Esophagus muscularis mucosa (tissue), 4 donors: ENCODE measurements at regions not wholly inside any gene's neighbourhood (a gene's known extent, or its start where the extent isn't known, plus 50 kb on each side); places are given as distances from the start of the nearest gene placed in this dataset.

ENCODE experiments used
- DNase-seq: peaks from one replicate; pipeline ENCODE4 v3.0.0-alpha.2; 2017; ENCODE audit errors: extremely low spot score
- H3K27ac ChIP-seq, 4 donors: fragments of 200-600 bp; sonication (generic); replicated peaks in 1 of 4; 1 replicate in 3 of 4; 2 replicates in 1 of 4; pipeline ENCODE4 v1.5.1; 2016 to 2019; ENCODE audit warnings: mild to moderate bottlenecking in 1 of 4
- H3K27me3 ChIP-seq, 4 donors: fragments of 200-600 bp; sonication (generic); one replicate each; pipeline versions ENCODE4 v1.5.1 to v1.6.0; 2016 to 2019
- H3K36me3 ChIP-seq, 4 donors: fragments of 200-600 bp; sonication (generic); one replicate each; pipeline ENCODE4 v1.5.1; 2016 to 2019
- H3K4me1 ChIP-seq, 4 donors: fragments of 200-600 bp; sonication (generic); one replicate each; pipeline ENCODE4 v1.5.1; 2016 to 2019
- H3K4me3 ChIP-seq, 4 donors: fragments of 200-600 bp; sonication (generic); 1 replicate in 2 of 4; 2 replicates in 2 of 4; pipeline ENCODE4 v1.5.1; 2016 to 2019; ENCODE audit warnings: mild to moderate bottlenecking in 4 of 4, moderate library complexity in 1 of 4
- H3K9me3 ChIP-seq, 4 donors: fragments of 200-600 bp; sonication (generic); 1 replicate in 3 of 4; 2 replicates in 1 of 4; pipeline ENCODE4 v1.5.1; 2016 to 2019
- EP300 ChIP-seq: sonication (generic); formaldehyde crosslinking; IDR thresholded peaks from one replicate; pipeline ENCODE4 v1.6.1; 2017; ENCODE audit warnings: antibody characterized with exemption
- POLR2A ChIP-seq: fragments of 450-650 bp; IDR thresholded peaks from one replicate; pipeline ENCODE4 v1.6.1; 2017; ENCODE audit warnings: antibody characterized with exemption, moderate library complexity, mild to moderate bottlenecking, low read depth
- POLR2AphosphoS5 ChIP-seq, 2 donors: sonication (generic); formaldehyde crosslinking; IDR thresholded peaks; one replicate each; pipeline ENCODE4 v1.6.1; 2017; ENCODE audit warnings: antibody characterized with exemption in 2 of 2
- WGBS: methylation state at CpG from one replicate; pipeline ENCODE4 v1.1.5; 2018; 5-methylcytosine and 5-hydroxymethylcytosine counted together
- intact Hi-C: fragments of 100-400 bp; cut with DNase I; formaldehyde crosslinking; loops from one replicate; pipeline ENCODE4 v1.15.1; 2023
- TF ChIP-seq, protein P1 (sequence below), 3 experiments: fragments of 200-600 bp in 2 of 3; fragments of 450-650 bp in 1 of 3; sonication (generic) in 2 of 3; IDR thresholded peaks; one replicate each; pipeline ENCODE4 v1.5.1; 2017 to 2019; ENCODE audit warnings: antibody characterized with exemption in 3 of 3, mild to moderate bottlenecking in 2 of 3, moderate library complexity in 1 of 3

DNA sequence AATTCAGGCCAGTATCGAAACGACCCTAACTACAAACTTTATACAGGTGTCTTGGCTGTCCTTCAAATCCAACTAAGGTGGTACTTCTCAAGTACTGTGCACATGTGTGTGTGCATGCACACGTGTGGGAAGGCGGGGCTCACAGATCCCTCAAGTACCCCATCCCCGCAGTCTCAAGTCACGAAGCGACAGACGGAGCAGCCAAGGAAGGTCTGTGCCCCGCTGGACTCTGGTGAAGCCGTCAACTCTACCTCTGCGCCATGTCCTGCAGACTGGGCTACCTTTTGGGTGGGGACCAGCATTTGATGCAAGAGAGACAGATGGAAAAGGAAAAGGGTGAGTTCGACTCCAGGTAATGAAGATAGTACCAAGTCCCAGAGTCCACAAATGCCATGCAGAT is 169.0 kb downstream of the CRYBB2 start:
- Histone ChIP-seq H3K4me1 (peaks cover 16 to 57% (median 47%) of the 10 kb centered on the region in 4 donors), H3K27me3 (no peaks in the 10 kb centered on the region), H3K9me3 (no peaks in the 10 kb centered on the region), H3K4me3 (no peak overlapping the region), H3K36me3 (no peaks in the 10 kb centered on the region), H3K27ac (no peak overlapping the region)
- 90% methylated on average over 12 of the region's 12 CpGs for WGBS
- intact Hi-C loops, result no loop called here
- DNase-seq, result no peak
- TF ChIP-seq POLR2AphosphoS5 (IDR thresholded peaks at IDR 0.05) (no peak), POLR2A (no peak), EP300 (no peak)
- TF ChIP-seq, protein P1, sequence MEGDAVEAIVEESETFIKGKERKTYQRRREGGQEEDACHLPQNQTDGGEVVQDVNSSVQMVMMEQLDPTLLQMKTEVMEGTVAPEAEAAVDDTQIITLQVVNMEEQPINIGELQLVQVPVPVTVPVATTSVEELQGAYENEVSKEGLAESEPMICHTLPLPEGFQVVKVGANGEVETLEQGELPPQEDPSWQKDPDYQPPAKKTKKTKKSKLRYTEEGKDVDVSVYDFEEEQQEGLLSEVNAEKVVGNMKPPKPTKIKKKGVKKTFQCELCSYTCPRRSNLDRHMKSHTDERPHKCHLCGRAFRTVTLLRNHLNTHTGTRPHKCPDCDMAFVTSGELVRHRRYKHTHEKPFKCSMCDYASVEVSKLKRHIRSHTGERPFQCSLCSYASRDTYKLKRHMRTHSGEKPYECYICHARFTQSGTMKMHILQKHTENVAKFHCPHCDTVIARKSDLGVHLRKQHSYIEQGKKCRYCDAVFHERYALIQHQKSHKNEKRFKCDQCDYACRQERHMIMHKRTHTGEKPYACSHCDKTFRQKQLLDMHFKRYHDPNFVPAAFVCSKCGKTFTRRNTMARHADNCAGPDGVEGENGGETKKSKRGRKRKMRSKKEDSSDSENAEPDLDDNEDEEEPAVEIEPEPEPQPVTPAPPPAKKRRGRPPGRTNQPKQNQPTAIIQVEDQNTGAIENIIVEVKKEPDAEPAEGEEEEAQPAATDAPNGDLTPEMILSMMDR (IDR thresholded peaks at IDR 0.05), result no peak

DNA sequence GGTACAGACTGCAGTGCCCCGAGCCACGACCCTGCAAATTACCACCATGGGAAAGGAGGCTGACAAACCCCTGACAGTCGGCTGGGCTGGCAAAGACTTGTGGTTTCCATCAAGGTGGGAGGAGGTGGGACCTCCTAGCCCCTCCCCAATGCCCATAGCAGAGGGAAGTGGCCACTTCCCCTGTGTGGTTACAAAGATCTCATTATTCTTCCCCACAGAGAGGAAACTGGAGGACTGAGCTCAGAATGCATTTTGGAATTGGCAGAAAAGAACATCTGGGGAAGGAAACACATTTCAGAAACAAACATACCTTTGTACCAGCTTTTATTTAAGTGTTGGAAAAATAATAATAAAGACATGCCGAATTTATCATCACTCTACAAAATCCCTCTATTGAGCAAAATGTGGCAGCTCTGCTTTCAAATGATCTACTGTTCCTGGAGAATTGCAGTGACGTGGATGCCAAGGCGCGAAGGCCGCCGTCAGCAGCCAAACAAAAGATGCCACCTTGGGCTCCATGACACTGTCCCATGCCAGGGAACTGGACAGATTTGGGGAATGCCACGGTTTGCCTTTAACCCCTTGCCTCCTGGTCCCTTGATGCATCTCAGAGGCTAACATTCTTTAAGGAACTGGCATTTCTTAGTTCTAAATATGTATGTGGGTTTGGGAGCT is 169.6 kb downstream of the CRYBB2 start:
- H3K36me3 ChIP-seq, result no peaks in the 10 kb centered on the region
- H3K4me1 ChIP-seq, result peaks cover 16 to 54% (median 47%) of the 10 kb centered on the region in 4 donors
- 67% methylated on average over 10 of the region's 10 CpGs for WGBS
- no peak overlapping the region for H3K4me3 ChIP-seq
- no peak for TF ChIP-seq EP300
- TF ChIP-seq POLR2A, result no peak
- TF ChIP-seq, protein P1 (IDR thresholded peaks at IDR 0.05), result no peak
- H3K27ac ChIP-seq, result no peak overlapping the region
- no peaks in the 10 kb centered on the region for H3K9me3 ChIP-seq
- intact Hi-C loops, result no loop called here
- no peak for DNase-seq
- no peaks in the 10 kb centered on the region for H3K27me3 ChIP-seq

DNA sequence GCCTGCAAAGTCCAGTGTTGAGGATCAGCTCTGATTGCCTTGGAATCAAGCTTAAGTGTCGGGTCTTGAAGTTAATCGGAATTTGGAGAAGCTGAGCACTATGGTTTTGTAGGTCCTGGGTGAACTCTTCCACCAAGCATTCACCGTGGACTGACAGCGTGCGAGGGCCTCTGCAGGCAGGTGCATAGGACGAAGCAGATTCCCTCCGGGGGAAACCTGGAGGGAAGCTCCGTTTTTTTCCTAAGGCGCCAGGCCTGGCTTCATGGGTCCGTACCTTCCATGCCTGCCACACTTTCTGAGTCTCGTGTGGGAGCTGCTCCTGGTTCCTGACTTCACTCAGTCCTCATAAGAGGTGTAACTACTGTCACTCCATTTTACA is 170.1 kb downstream of the CRYBB2 start:
- Histone ChIP-seq H3K4me1 (peaks cover 16 to 50% (median 47%) of the 10 kb centered on the region in 4 donors), H3K4me3 (no peak overlapping the region), H3K27me3 (no peaks in the 10 kb centered on the region), H3K36me3 (no peaks in the 10 kb centered on the region), H3K27ac (no peak overlapping the region), H3K9me3 (no peaks in the 10 kb centered on the region)
- 84% methylated on average over 11 of the region's 11 CpGs for WGBS
- no peak for TF ChIP-seq POLR2A
- TF ChIP-seq, protein P1 (IDR thresholded peaks at IDR 0.05), result no peak
- no peak for TF ChIP-seq EP300
- no peak for TF ChIP-seq POLR2AphosphoS5 (IDR thresholded peaks at IDR 0.05)
- intact Hi-C loops, result no loop called here
- DNase-seq, result no peak

DNA sequence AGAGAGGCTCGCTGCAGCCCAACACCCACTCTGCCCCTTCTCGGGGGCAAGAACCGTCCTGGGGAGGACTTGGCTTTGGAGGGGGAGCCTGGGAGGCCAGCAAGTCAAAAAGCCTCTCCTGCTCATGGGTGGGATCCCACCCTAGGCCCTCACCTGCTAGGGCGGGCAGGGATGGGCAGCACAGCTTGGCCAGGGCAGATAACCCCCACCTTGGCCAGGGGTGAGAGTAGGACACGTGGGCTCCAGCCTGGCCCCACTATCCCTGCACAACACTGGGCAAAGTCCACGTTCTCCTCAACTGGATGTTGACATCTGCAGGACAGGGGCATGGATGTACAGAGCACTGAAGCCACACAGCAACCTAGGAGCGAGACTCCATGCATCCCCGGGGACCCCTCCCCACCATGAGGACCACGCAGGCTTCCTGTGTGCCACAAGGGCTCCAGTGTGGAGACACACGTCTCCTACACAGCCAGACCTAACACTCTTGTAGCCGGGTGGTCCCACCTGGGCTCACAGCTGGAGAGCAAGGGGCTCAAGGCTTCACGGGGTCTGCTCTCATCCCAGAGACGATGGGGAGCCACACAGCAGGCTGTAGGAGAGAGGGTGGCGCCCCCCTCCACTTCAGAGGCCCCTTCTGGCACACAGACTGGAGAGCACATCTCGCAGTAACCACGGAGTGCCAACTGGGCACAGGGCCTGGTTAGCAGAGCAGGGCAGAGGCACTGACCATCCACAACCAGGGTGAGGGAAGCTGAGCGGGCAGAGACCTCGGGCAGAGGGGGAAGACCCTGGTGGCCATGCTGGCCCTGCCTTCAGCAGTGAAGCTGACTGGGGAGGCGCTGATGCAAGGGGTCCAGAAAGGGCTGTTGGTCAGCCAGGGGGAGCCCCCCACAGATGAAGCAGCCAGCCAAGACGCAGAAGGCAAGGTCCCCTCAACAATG is 171.1 kb downstream of the CRYBB2 start:
- Histone ChIP-seq H3K9me3 (no peaks in the 10 kb centered on the region), H3K27me3 (no peaks in the 10 kb centered on the region), H3K4me1 (peaks cover 16 to 61% (median 51%) of the 10 kb centered on the region in 4 donors), H3K27ac (no peak overlapping the region), H3K36me3 (no peaks in the 10 kb centered on the region), H3K4me3 (no peak overlapping the region)
- no peak for DNase-seq
- 87% methylated on average over 17 of the region's 20 CpGs for WGBS
- intact Hi-C loops, result no loop called here
- TF ChIP-seq, protein P1 (IDR thresholded peaks at IDR 0.05), result no peak
- TF ChIP-seq POLR2A (no peak), EP300 (no peak), POLR2AphosphoS5 (IDR thresholded peaks at IDR 0.05) (no peak)
